HK-2 (cell line): ENCODE measurements at regions not wholly inside any gene's neighbourhood (a gene's known extent, or its start where the extent isn't known, plus 50 kb on each side); places are given as distances from the start of the nearest gene placed in this dataset.
"Not testable (repeated sequence)": the region's sequence is repeated elsewhere in the genome, so short reads cannot be mapped to it uniquely, and the experiment has no call there.

ENCODE experiments used
- DNase-seq: peaks from one replicate; pipeline ENCODE4 v3.0.0-alpha.2; 2018; ENCODE audit not compliant: unreplicated experiment

- DNase-seq: no peak
Measured at GRCh38 chr5:106699198-106699597, 971.5 kb downstream of the EFNA5 start.

GRCh38 chr5:106698169-106698568 lies 972.6 kb downstream of the EFNA5 start:
- DNase-seq: no peak

GRCh38 chr5:106691701-106692100 lies 979.0 kb downstream of the EFNA5 start:
- DNase-seq: no peak

- no peak for DNase-seq
Measured at GRCh38 chr5:106690585-106690984, 980.2 kb downstream of the EFNA5 start.

- DNase-seq: no peak
Measured at GRCh38 chr5:106680330-106680729, 990.4 kb downstream of the EFNA5 start.

- no peak for DNase-seq
Measured at GRCh38 chr5:106677057-106677456, 993.7 kb downstream of the EFNA5 start.

- no peak for DNase-seq
Measured at GRCh38 chr5:106675687-106676086, 995.0 kb downstream of the EFNA5 start.

GRCh38 chr5:106673941-106674340 lies 996.8 kb downstream of the EFNA5 start:
- no peak for DNase-seq

- DNase-seq: no peak
Measured at GRCh38 chr5:106661866-106662265, 1008.9 kb downstream of the EFNA5 start.

- no peak for DNase-seq
Measured at GRCh38 chr5:106660681-106661080, 1010.1 kb downstream of the EFNA5 start.

GRCh38 chr5:106658150-106658549 lies 1012.6 kb downstream of the EFNA5 start:
- no peak for DNase-seq

- no peak for DNase-seq
Measured at GRCh38 chr5:106656821-106657220, 1013.9 kb downstream of the EFNA5 start.

GRCh38 chr5:106649031-106649430 lies 1021.7 kb downstream of the EFNA5 start:
- DNase-seq: no peak

GRCh38 chr5:106648401-106648800 lies 1022.3 kb downstream of the EFNA5 start:
- no peak for DNase-seq

- no peak for DNase-seq
Measured at GRCh38 chr5:106646106-106646505, 1024.6 kb downstream of the EFNA5 start.

GRCh38 chr5:106640511-106640910 lies 1030.2 kb downstream of the EFNA5 start:
- DNase-seq: no peak

GRCh38 chr5:106639488-106639887 lies 1031.2 kb downstream of the EFNA5 start:
- no peak for DNase-seq

- DNase-seq: no peak
Measured at GRCh38 chr5:106637275-106637674, 1033.5 kb downstream of the EFNA5 start.

GRCh38 chr5:106634375-106634774 lies 1036.4 kb downstream of the EFNA5 start:
- DNase-seq: no peak

GRCh38 chr5:106633825-106634224 lies 1036.9 kb downstream of the EFNA5 start:
- DNase-seq: no peak

- not testable (repeated sequence) for DNase-seq
Measured at GRCh38 chr5:106628456-106628855, 1042.3 kb downstream of the EFNA5 start.

GRCh38 chr5:106610041-106610440 lies 1060.7 kb downstream of the EFNA5 start:
- no peak for DNase-seq

- DNase-seq: no peak
Measured at GRCh38 chr5:106601620-106602019, 1069.1 kb downstream of the EFNA5 start.

- DNase-seq: no peak
Measured at GRCh38 chr5:106600803-106601202, 1069.9 kb downstream of the EFNA5 start.

- DNase-seq: no peak
Measured at GRCh38 chr5:106595864-106596263, 1074.9 kb downstream of the EFNA5 start.
